ENCODE measurements at regions not wholly inside any gene's neighbourhood (a gene's known extent, or its start where the extent isn't known, plus 50 kb on each side); places are given as distances from the start of the nearest gene placed in this dataset.

GRCh38 chr14:40365305-40365704 is 933.1 kb upstream of the FBXO33 start:
- TF ChIP-seq CTCF (IDR thresholded peaks at IDR 0.05), result no peak
- TF ChIP-seq POLR2A (IDR thresholded peaks at IDR 0.05), result no peak
